Suprapubic skin (tissue), 3 donors: ENCODE measurements at regions not wholly inside any gene's neighbourhood (a gene's known extent, or its start where the extent isn't known, plus 50 kb on each side); places are given as distances from the start of the nearest gene placed in this dataset.

Experiments used
- POLR2AphosphoS5 ChIP-seq, 3 donors: sonication (generic); formaldehyde crosslinking; IDR thresholded peaks; one replicate each; pipeline ENCODE4 v1.6.1; 2017; ENCODE audit warnings: antibody characterized with exemption in 3 of 3
- TF ChIP-seq, protein P1 (sequence below), 2 donors: fragments of 200-600 bp in 1 of 2; fragments of 450-650 bp in 1 of 2; sonication (generic) in 1 of 2; IDR thresholded peaks; one replicate each; pipeline ENCODE4 v1.5.1; 2016 to 2019; ENCODE audit warnings: antibody characterized with exemption in 2 of 2, mild to moderate bottlenecking in 1 of 2, moderate library complexity in 1 of 2

DNA sequence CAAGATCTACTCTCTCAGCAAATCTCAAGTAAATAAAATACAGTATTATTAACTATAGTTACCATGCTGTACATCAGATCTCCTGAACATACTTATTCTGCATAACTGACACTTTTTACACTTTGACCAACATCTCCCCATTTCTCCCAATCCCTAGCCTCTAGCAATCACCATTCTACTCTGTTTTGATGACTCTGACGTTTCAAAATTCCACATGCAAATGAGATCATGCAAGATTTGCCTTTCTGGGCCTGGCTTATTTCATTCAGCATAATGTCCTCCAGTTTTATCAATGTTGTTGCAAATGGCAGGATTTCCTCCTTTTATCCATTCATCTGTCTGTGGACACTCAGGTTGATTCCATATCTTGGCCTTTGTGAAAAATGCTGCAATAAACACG is 266.3 kb downstream of the RFPL4B start:
- TF ChIP-seq, protein P1, sequence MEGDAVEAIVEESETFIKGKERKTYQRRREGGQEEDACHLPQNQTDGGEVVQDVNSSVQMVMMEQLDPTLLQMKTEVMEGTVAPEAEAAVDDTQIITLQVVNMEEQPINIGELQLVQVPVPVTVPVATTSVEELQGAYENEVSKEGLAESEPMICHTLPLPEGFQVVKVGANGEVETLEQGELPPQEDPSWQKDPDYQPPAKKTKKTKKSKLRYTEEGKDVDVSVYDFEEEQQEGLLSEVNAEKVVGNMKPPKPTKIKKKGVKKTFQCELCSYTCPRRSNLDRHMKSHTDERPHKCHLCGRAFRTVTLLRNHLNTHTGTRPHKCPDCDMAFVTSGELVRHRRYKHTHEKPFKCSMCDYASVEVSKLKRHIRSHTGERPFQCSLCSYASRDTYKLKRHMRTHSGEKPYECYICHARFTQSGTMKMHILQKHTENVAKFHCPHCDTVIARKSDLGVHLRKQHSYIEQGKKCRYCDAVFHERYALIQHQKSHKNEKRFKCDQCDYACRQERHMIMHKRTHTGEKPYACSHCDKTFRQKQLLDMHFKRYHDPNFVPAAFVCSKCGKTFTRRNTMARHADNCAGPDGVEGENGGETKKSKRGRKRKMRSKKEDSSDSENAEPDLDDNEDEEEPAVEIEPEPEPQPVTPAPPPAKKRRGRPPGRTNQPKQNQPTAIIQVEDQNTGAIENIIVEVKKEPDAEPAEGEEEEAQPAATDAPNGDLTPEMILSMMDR (IDR thresholded peaks at IDR 0.05), result no peak
- TF ChIP-seq POLR2AphosphoS5 (IDR thresholded peaks at IDR 0.05), result no peak
